ENCODE measurements at regions not wholly inside any gene's neighbourhood (a gene's known extent, or its start where the extent isn't known, plus 50 kb on each side); places are given as distances from the start of the nearest gene placed in this dataset.
"Not testable (repeated sequence)": the region's sequence is repeated elsewhere in the genome, so short reads cannot be mapped to it uniquely, and the experiment has no call there.

DNA sequence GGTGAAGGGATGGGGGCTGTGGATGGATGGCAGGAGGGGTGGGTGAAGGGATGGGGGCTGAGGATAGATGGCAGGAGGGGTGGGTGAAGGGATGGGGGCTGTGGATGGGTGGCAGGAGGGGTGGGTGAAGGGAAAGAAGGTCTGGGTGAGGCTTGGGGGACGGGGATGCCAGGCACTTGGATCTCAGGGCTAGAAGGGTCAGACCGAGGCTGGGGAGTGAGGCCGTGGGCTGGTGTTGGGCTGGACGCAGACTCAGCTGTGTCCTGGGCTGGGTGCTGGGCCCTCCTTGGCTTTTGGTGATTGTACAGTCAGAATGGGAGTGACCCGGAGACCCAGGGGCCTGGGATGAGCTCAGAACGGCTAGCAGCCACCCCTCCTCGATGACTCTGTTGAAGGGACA lies 192.4 kb downstream of the TMEM121 start:
- not testable (repeated sequence) for H3K36me3 Mint-ChIP-seq (ENCODE audit: low read depth)

DNA sequence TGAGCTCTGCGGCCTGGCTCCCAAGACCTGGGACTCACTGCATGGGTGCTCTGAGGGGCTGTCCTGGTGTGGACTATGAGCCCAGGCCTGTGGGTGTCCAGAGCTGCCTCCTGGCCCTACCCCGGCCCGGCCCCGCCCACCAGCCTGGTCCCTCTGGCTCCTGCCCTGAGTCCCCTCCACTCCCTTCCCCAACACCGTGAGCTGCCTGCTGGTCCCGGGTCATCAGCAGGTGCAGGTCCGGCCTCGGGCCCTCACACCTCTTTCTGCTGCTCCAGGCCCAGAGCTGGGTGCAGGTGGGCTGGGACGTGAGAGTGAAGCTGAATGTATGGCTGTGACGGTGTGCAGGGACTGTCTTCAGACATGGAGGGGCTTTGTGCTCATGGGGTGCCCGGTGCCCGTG lies 193.7 kb downstream of the TMEM121 start:
- H3K27ac Mint-ChIP-seq; H3K4me1 Mint-ChIP-seq; H3K27me3 Mint-ChIP-seq (ENCODE audit: low read depth, poor library complexity); H3K4me3 Mint-ChIP-seq; H3K36me3 Mint-ChIP-seq (ENCODE audit: low read depth); DNase-seq: not testable (repeated sequence)
- H3K9me3 Mint-ChIP-seq, result peaks cover 26% of the 10 kb centered on the region

More for the DNA sequence above, 192.4 kb downstream of the TMEM121 start:
- H3K9me3 Mint-ChIP-seq, result peaks cover 19% of the 10 kb centered on the region
- not testable (repeated sequence) for H3K4me1 Mint-ChIP-seq; DNase-seq; H3K27ac Mint-ChIP-seq; H3K4me3 Mint-ChIP-seq; H3K27me3 Mint-ChIP-seq (ENCODE audit: low read depth, poor library complexity)

DNA sequence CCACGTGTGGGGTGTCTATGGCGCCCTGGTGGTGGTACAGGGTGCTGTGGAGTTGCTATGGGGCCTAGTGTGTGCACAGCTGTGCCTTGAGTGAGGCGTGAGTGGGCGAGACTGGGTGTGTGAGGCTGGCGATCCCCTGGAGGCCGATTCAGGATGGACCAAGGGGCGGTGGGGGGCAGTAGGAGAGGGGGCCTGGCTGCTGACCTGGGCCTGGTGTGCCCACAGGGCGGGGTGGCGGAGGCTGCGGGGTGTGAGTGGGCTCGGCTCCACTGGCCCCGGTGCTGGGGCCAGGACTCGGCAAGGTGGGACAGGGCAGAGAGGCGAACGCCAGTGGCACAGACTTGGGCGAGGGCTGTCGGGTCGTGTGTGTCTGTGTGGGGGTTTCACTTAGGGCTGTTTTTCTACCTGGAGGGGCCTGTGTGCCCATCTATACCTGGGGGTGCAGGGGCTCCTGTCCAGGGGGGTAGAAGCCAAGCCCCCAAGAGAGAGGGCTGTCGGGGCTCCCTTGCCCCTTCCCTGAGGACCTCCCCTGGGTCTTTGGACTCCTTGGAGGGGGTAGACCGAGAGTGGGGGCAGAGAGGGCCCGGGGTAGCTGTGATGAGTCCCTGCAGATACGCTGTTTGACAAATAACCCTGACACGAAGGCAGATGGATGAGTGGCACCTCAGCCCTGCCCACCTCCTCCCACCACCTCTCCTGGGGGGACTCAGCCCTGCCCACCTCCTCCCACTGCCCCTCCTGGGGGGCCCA lies 194.6 kb downstream of the TMEM121 start:
- H3K27me3 Mint-ChIP-seq (ENCODE audit: low read depth, poor library complexity); H3K4me1 Mint-ChIP-seq; H3K27ac Mint-ChIP-seq; DNase-seq; H3K4me3 Mint-ChIP-seq; H3K36me3 Mint-ChIP-seq (ENCODE audit: low read depth): not testable (repeated sequence)
- peaks cover 32% of the 10 kb centered on the region for H3K9me3 Mint-ChIP-seq

DNA sequence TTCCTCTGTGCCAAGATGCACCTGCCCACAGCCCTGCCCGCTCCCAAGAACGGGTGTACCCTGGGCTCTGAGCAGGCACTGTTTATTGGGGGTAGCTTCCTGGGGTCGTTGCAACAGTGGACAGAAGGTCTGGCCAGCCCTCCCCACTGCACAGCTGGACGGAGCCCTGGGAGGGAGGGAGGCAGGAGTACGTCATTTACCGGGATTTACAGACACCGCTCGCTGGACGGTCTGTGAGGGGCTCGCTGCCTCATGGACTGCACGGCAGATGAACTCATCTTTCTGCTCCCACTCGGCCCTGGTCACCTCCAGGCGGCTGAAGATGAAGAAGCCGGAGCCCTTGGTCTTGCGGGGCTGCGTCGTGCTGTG lies 195.2 kb downstream of the TMEM121 start:
- not testable (repeated sequence) for H3K27ac Mint-ChIP-seq; DNase-seq; H3K4me1 Mint-ChIP-seq; H3K4me3 Mint-ChIP-seq; H3K27me3 Mint-ChIP-seq (ENCODE audit: low read depth, poor library complexity); H3K36me3 Mint-ChIP-seq (ENCODE audit: low read depth)
- peaks cover 32% of the 10 kb centered on the region for H3K9me3 Mint-ChIP-seq

DNA sequence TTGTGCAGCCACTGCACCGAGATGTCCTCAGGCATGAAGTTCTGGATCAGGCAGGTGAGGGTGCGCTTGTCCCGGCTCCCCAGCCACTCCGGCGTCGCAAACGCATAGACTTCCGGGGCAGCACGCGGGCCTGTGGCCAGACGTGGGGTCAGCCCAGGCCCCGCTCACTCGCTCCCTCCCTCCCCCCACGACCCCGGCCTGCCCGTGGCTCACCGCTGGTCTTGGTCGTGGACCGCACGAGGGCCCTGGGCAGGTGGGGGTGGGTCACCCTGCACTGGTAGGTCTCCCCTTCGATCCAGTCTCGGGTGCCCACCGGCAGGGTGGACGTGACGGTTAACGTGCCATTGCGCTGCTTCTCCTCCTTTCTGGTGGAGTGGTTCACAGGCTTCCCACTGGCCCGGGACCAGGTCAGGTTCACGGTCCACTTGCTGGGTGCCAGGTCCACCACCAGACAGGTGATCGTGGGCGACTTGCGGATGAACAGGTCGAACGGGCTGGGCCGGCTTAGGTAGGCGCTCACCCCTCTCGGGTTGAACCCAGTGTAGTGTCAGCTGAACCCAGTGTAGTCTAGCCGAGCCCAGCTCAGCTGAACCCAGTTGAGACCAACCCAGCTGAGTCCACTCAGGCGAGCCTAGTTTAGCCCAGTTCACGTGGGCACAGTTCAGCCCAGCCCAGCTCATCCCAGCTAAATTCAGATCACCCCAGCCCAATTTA lies 195.8 kb downstream of the TMEM121 start:
- H3K4me1 Mint-ChIP-seq; H3K4me3 Mint-ChIP-seq; H3K27ac Mint-ChIP-seq; H3K27me3 Mint-ChIP-seq (ENCODE audit: low read depth, poor library complexity); DNase-seq; H3K36me3 Mint-ChIP-seq (ENCODE audit: low read depth): not testable (repeated sequence)
- H3K9me3 Mint-ChIP-seq, result peaks cover 36% of the 10 kb centered on the region

DNA sequence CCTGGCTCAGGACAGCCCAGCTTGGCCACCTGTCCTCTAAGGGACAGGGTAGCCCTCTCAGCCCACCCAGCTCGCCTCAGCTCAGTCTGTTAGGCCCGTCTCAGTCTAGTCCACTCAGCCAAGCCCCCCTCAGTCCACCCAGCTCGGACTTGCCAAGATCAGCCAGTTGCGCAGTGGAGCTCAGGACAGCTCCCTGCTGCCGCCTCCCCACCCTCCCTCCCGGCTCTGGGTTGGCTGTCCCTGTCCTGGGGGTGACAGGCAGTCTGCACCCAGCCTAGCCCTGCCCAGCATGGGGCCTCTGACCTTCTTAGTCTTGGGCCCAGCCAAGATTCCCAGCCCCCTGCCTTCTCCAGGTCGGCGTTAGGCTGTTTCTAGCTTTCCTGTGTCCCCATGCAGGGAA lies 196.9 kb downstream of the TMEM121 start:
- not testable (repeated sequence) for H3K27me3 Mint-ChIP-seq (ENCODE audit: low read depth, poor library complexity); H3K27ac Mint-ChIP-seq; DNase-seq; H3K4me3 Mint-ChIP-seq; H3K36me3 Mint-ChIP-seq (ENCODE audit: low read depth); H3K4me1 Mint-ChIP-seq
- H3K9me3 Mint-ChIP-seq, result peaks cover 43% of the 10 kb centered on the region

DNA sequence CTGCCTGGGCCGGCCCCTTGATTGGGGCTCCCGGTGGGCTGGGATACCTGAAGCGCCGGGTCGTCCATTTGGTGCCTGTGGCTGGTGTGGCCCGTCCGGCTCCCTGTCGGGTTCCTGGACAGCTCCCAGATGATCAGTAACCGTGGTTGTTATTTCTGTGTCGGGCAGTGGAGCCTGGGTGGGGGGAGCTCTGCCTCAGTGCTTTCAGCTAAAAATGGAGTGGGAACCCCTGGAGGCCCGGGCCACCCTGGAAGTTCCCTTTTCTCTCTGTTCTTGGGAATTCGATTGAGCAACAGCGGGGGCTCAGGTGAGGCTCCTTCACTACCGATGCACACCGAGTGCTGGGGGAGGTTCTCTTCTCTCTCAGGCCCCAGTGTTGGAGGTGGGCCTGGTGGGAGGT lies 197.4 kb downstream of the TMEM121 start:
- not testable (repeated sequence) for H3K4me3 Mint-ChIP-seq; H3K27me3 Mint-ChIP-seq (ENCODE audit: low read depth, poor library complexity); DNase-seq; H3K36me3 Mint-ChIP-seq (ENCODE audit: low read depth); H3K4me1 Mint-ChIP-seq; H3K27ac Mint-ChIP-seq
- peaks cover 48% of the 10 kb centered on the region for H3K9me3 Mint-ChIP-seq

DNA sequence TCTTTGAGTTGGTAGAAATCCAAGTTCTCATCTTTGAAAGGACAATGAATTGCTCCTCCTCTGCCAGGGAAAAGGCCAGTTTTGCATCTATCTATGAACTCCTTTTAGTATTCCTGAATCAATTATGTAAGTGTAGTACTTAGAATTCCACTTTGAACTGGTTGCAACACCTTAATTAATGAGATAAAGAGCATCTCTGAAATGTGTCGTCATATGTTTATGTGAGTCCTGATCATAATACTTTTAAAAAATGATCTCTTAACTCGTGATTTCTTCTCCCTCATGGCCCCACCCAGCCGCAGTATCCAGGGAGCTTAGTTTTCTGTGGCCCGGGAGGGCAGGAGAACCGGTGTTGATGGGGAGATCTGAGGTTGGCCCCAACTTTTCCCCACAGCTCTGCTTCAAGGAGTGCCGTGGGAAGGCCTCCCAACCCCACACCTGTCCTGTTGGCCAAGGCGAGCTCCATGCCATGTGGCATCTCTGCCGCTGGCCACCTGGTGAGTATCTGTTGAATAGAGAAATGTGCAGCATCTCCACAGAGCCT lies 203.5 kb downstream of the TMEM121 start:
- H3K27me3 Mint-ChIP-seq (ENCODE audit: low read depth, poor library complexity); H3K4me3 Mint-ChIP-seq; H3K36me3 Mint-ChIP-seq (ENCODE audit: low read depth); DNase-seq; H3K27ac Mint-ChIP-seq; H3K4me1 Mint-ChIP-seq: not testable (repeated sequence)
- peaks cover 76% of the 10 kb centered on the region for H3K9me3 Mint-ChIP-seq

DNA sequence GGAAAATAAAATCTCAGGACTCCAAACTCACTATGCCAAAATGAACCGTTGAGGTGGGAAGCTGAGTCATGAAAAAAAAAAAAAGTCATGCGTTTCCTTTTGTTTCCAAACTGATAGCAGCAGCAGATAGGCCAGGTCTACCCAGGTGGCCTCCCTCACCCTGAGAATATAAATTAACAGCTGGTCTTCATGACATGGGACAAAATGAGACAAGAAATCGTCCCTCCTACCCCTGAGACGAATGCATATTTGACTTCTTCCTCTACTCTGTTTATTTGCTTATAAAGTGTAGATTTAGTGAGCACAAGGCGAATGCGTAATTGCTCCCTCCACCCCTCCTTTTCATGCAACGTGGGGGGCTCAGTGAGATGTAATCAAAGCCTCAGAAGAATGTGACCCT lies 204.3 kb downstream of the TMEM121 start:
- H3K9me3 Mint-ChIP-seq, result peaks cover 71% of the 10 kb centered on the region
- H3K36me3 Mint-ChIP-seq (ENCODE audit: low read depth), result not testable (repeated sequence)

DNA sequence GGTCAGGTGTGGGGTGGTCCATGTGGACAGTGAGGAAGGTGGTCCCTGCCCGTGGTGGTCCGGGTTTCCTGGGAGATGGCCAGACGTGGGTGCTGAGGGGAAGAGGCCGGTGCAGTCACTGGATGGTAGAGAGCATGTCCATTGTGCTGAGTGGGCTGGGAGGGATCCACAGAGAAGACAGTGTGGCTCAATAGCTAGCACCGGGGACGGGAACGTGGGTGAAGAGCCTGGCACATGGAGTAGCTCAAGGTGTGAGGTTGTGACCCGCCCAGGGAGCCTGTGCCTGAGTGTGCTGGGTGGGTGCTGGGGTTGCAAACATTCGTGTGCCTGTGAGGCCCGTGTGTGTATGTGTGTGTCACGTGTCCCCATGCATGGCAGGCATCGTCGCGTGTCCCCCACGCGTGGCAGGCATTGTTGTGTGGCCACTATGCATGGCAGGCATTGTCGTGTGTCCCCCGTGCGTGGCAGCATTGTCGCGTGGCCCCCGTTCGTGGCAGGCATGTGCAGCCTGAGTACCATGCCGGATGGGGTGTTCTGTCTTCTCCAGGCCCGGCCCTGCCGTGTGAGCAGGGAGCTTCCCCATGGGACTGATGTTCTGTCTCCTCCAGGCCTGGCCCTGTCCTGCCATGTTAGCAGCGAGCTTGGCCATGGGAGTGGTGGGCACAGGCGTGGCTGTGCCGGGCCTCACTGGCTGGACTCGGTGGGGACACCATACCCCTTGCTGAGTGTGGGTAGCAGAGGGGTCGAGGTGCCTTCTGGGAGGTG lies 205.0 kb downstream of the TMEM121 start:
- H3K4me3 Mint-ChIP-seq; H3K27me3 Mint-ChIP-seq (ENCODE audit: low read depth, poor library complexity); DNase-seq; H3K27ac Mint-ChIP-seq; H3K4me1 Mint-ChIP-seq; H3K36me3 Mint-ChIP-seq (ENCODE audit: low read depth): not testable (repeated sequence)
- peaks cover 69% of the 10 kb centered on the region for H3K9me3 Mint-ChIP-seq

More for the DNA sequence above, 204.3 kb downstream of the TMEM121 start:
- H3K4me3 Mint-ChIP-seq; H3K27ac Mint-ChIP-seq; H3K4me1 Mint-ChIP-seq; H3K27me3 Mint-ChIP-seq (ENCODE audit: low read depth, poor library complexity); DNase-seq: not testable (repeated sequence)
